KMS-11 (cell line): ENCODE measurements at regions not wholly inside any gene's neighbourhood (a gene's known extent, or its start where the extent isn't known, plus 50 kb on each side); places are given as distances from the start of the nearest gene placed in this dataset.

Experiments used
- H2AFZ ChIP-seq: fragments of 200-600 bp; sonication (generic); 2 replicates; pipeline ENCODE4 v1.6.1; 2016; ENCODE audit warnings: antibody characterized with exemption, mixed run types, low read depth
- H3K27ac ChIP-seq: fragments of 200-600 bp; sonication (generic); 2 replicates; pipeline ENCODE4 v1.6.1; 2016; ENCODE audit warnings: mild to moderate bottlenecking, mixed run types
- H3K27me3 ChIP-seq: fragments of 200-600 bp; sonication (generic); 2 replicates; pipeline ENCODE4 v1.6.1; 2017; ENCODE audit warnings: mild to moderate bottlenecking, low read depth, mixed run types, moderate library complexity; ENCODE audit not compliant: insufficient read depth
- H3K36me3 ChIP-seq: fragments of 200-600 bp; sonication (generic); 2 replicates; pipeline ENCODE4 v1.6.1; 2017; ENCODE audit warnings: mild to moderate bottlenecking, mixed run types; ENCODE audit not compliant: insufficient read depth
- H3K4me1 ChIP-seq: fragments of 200-600 bp; sonication (generic); 2 replicates; pipeline ENCODE4 v1.6.1; 2016; ENCODE audit warnings: mild to moderate bottlenecking, low read depth, mixed run types; ENCODE audit not compliant: poor library complexity, severe bottlenecking
- H3K4me2 ChIP-seq: fragments of 200-600 bp; sonication (generic); 2 replicates; pipeline ENCODE4 v1.7.0; 2016; ENCODE audit warnings: mild to moderate bottlenecking, mixed run types
- H3K4me3 ChIP-seq: fragments of 200-600 bp; sonication (generic); IDR thresholded peaks from 2 replicates; pipeline ENCODE4 v1.6.1; 2017; ENCODE audit warnings: low read depth, low read length, mixed read lengths; ENCODE audit not compliant: insufficient read depth
- H3K79me2 ChIP-seq: fragments of 200-600 bp; sonication (generic); 2 replicates; pipeline ENCODE4 v1.6.1; 2016; ENCODE audit warnings: low read depth, mixed run types; ENCODE audit not compliant: insufficient read depth
- H3K9ac ChIP-seq: fragments of 200-600 bp; sonication (generic); 2 replicates; pipeline ENCODE4 v1.6.1; 2016; ENCODE audit warnings: mild to moderate bottlenecking, mixed run types
- H4K20me1 ChIP-seq: fragments of 200-600 bp; sonication (generic); 2 replicates; pipeline ENCODE4 v1.6.1; 2016; ENCODE audit warnings: mild to moderate bottlenecking, mixed run types; ENCODE audit not compliant: insufficient read depth
- CTCF ChIP-seq: fragments of 200-600 bp; sonication (generic); conservative IDR thresholded peaks from 2 replicates; pipeline ENCODE4 v1.6.1; 2017; ENCODE audit warnings: low read depth, mild to moderate bottlenecking, antibody characterized with exemption, low read length, moderate library complexity, mixed read lengths

GRCh38 chr2:177010146-177010545 is 202.4 kb upstream of the HNRNPA3 start:
- H4K20me1 ChIP-seq, result no peaks in the 10 kb centered on the region
- H2AFZ ChIP-seq, result no peak overlapping the region
- H3K4me3 ChIP-seq, result no peak overlapping the region
- TF ChIP-seq CTCF, result no peak
- H3K27ac ChIP-seq, result no peak overlapping the region
- H3K36me3 ChIP-seq, result no peaks in the 10 kb centered on the region
- no peaks in the 10 kb centered on the region for H3K27me3 ChIP-seq
- no peaks in the 10 kb centered on the region for H3K79me2 ChIP-seq
- H3K4me1 ChIP-seq, result no peaks in the 10 kb centered on the region
- H3K9ac ChIP-seq, result no peak overlapping the region
- no peak overlapping the region for H3K4me2 ChIP-seq

GRCh38 chr2:177010861-177011260 is 201.7 kb upstream of the HNRNPA3 start:
- no peak overlapping the region for H3K27ac ChIP-seq
- no peak overlapping the region for H3K9ac ChIP-seq
- no peaks in the 10 kb centered on the region for H3K36me3 ChIP-seq
- TF ChIP-seq CTCF, result no peak
- H3K4me1 ChIP-seq, result no peaks in the 10 kb centered on the region
- no peaks in the 10 kb centered on the region for H3K27me3 ChIP-seq
- H4K20me1 ChIP-seq, result no peaks in the 10 kb centered on the region
- no peak overlapping the region for H3K4me3 ChIP-seq
- no peaks in the 10 kb centered on the region for H3K79me2 ChIP-seq
- H3K4me2 ChIP-seq, result no peak overlapping the region
- H2AFZ ChIP-seq, result no peak overlapping the region

GRCh38 chr2:177014946-177015345 is 197.6 kb upstream of the HNRNPA3 start:
- Histone ChIP-seq H3K27ac (no peak overlapping the region), H3K36me3 (no peaks in the 10 kb centered on the region), H3K4me3 (no peak overlapping the region), H3K4me2 (no peak overlapping the region), H2AFZ (no peak overlapping the region), H3K4me1 (no peaks in the 10 kb centered on the region), H4K20me1 (no peaks in the 10 kb centered on the region), H3K9ac (no peak overlapping the region), H3K27me3 (no peaks in the 10 kb centered on the region), H3K79me2 (no peaks in the 10 kb centered on the region)
- TF ChIP-seq CTCF, result no peak

GRCh38 chr2:177015356-177015923 is 197.2 kb upstream of the HNRNPA3 start:
- no peaks in the 10 kb centered on the region for H3K79me2 ChIP-seq
- H3K9ac ChIP-seq, result no peak overlapping the region
- H4K20me1 ChIP-seq, result no peaks in the 10 kb centered on the region
- no peak for TF ChIP-seq CTCF
- no peak overlapping the region for H2AFZ ChIP-seq
- no peaks in the 10 kb centered on the region for H3K27me3 ChIP-seq
- H3K27ac ChIP-seq, result no peak overlapping the region
- no peak overlapping the region for H3K4me2 ChIP-seq
- H3K4me1 ChIP-seq, result no peaks in the 10 kb centered on the region
- H3K36me3 ChIP-seq, result no peaks in the 10 kb centered on the region
- H3K4me3 ChIP-seq, result no peak overlapping the region
